ENCODE measurements at regions not wholly inside any gene's neighbourhood (a gene's known extent, or its start where the extent isn't known, plus 50 kb on each side); places are given as distances from the start of the nearest gene placed in this dataset.
A peak's percentile ranks its signal among the peaks of the same experiment; 100 is the strongest.
"Not testable (repeated sequence)": the region's sequence is repeated elsewhere in the genome, so short reads cannot be mapped to it uniquely, and the experiment has no call there.

- no peak for DNase-seq
These were observed 301.4 kb upstream of the TGFBR2 start for GRCh38 chr3:30305021-30305420.

GRCh38 chr3:30306896-30307295 lies 299.5 kb upstream of the TGFBR2 start:
- no peak for DNase-seq

- DNase-seq = no peak
These were observed 298.9 kb upstream of the TGFBR2 start for GRCh38 chr3:30307372-30307950.

- DNase-seq = no peak
These were observed 298.3 kb upstream of the TGFBR2 start for GRCh38 chr3:30308131-30308530.

- no peak for DNase-seq
These were observed 296.1 kb upstream of the TGFBR2 start for GRCh38 chr3:30309961-30310954.

- no peak for DNase-seq
These were observed 294.6 kb upstream of the TGFBR2 start for GRCh38 chr3:30311781-30312180.

- DNase-seq = no peak
These were observed 292.6 kb upstream of the TGFBR2 start for GRCh38 chr3:30313840-30314239.

- no peak for DNase-seq
These were observed 291.6 kb upstream of the TGFBR2 start for GRCh38 chr3:30314757-30315325.

GRCh38 chr3:30315447-30315846 lies 291.0 kb upstream of the TGFBR2 start:
- no peak for DNase-seq

- DNase-seq = no peak
These were observed 288.8 kb upstream of the TGFBR2 start for GRCh38 chr3:30317561-30317960.

- no peak for DNase-seq
These were observed 288.3 kb upstream of the TGFBR2 start for GRCh38 chr3:30318110-30318509.

GRCh38 chr3:30319713-30320112 lies 286.7 kb upstream of the TGFBR2 start:
- DNase-seq = peak; percentile 25 to 45

GRCh38 chr3:30320392-30320791 lies 286.0 kb upstream of the TGFBR2 start:
- no peak for DNase-seq

- no peak for DNase-seq
These were observed 285.3 kb upstream of the TGFBR2 start for GRCh38 chr3:30321065-30321464.

- DNase-seq = not testable (repeated sequence)
These were observed 282.8 kb upstream of the TGFBR2 start for GRCh38 chr3:30323649-30324048.

- peak in 1 of 2 experiments; percentile 22 for DNase-seq
These were observed 281.8 kb upstream of the TGFBR2 start for GRCh38 chr3:30324587-30324986.

GRCh38 chr3:30327976-30328375 lies 278.4 kb upstream of the TGFBR2 start:
- not testable (repeated sequence) for DNase-seq

GRCh38 chr3:30328935-30329334 lies 277.5 kb upstream of the TGFBR2 start:
- DNase-seq = not testable (repeated sequence)

- no peak for DNase-seq
These were observed 274.9 kb upstream of the TGFBR2 start for GRCh38 chr3:30331519-30331918.

GRCh38 chr3:30332196-30333021 lies 274.0 kb upstream of the TGFBR2 start:
- DNase-seq = no peak

- DNase-seq = no peak
These were observed 273.3 kb upstream of the TGFBR2 start for GRCh38 chr3:30333143-30333542.

- no peak for DNase-seq
These were observed 272.5 kb upstream of the TGFBR2 start for GRCh38 chr3:30333903-30334302.

- peak; percentile 41 to 81 for DNase-seq
These were observed 265.9 kb upstream of the TGFBR2 start for GRCh38 chr3:30340500-30340899.

All from NCI-H2081 (cell line).